Activated naive CD4-positive, alpha-beta T cell treated with anti-CD3 and anti-CD28 coated beads, Interleukin-2, amount 50 U/mL, for 24 hours (primary cell): ENCODE measurements at regions not wholly inside any gene's neighbourhood (a gene's known extent, or its start where the extent isn't known, plus 50 kb on each side); places are given as distances from the start of the nearest gene placed in this dataset.
"Not testable (repeated sequence)": the region's sequence is repeated elsewhere in the genome, so short reads cannot be mapped to it uniquely, and the experiment has no call there.

ENCODE experiments used
- H3K27ac Mint-ChIP-seq: one replicate; pipeline ENCODE4 v1.8.0; 2021; ENCODE audit warnings: mild to moderate bottlenecking, mixed read lengths
- H3K27me3 Mint-ChIP-seq: one replicate; pipeline ENCODE4 v1.8.0; 2021; ENCODE audit warnings: mixed read lengths
- H3K36me3 Mint-ChIP-seq: one replicate; pipeline ENCODE4 v1.8.0; 2021; ENCODE audit warnings: mixed read lengths
- H3K4me1 Mint-ChIP-seq: one replicate; pipeline ENCODE4 v1.8.0; 2021; ENCODE audit warnings: mixed read lengths
- H3K4me3 Mint-ChIP-seq: one replicate; pipeline ENCODE4 v1.8.0; 2021; ENCODE audit warnings: mild to moderate bottlenecking, mixed read lengths
- H3K9me3 Mint-ChIP-seq: one replicate; pipeline ENCODE4 v1.8.0; 2021; ENCODE audit warnings: mixed read lengths

GRCh38 chr11:71710171-71710671, 122.8 kb upstream of the DEFB108B start:
- H3K9me3 Mint-ChIP-seq, H3K27me3 Mint-ChIP-seq, H3K4me1 Mint-ChIP-seq: not testable (repeated sequence)

GRCh38 chr11:71710701-71711385, 122.2 kb upstream of the DEFB108B start:
- H3K9me3 Mint-ChIP-seq, H3K27me3 Mint-ChIP-seq, H3K36me3 Mint-ChIP-seq, H3K4me3 Mint-ChIP-seq, H3K27ac Mint-ChIP-seq, H3K4me1 Mint-ChIP-seq: not testable (repeated sequence)

More at GRCh38 chr11:71710171-71710671, 122.8 kb upstream of the DEFB108B start:
- H3K36me3 Mint-ChIP-seq, H3K27ac Mint-ChIP-seq, H3K4me3 Mint-ChIP-seq: not testable (repeated sequence)

GRCh38 chr11:71712350-71712749, 120.7 kb upstream of the DEFB108B start:
- not testable (repeated sequence) for H3K4me1 Mint-ChIP-seq, H3K27me3 Mint-ChIP-seq, H3K36me3 Mint-ChIP-seq, H3K9me3 Mint-ChIP-seq, H3K27ac Mint-ChIP-seq, H3K4me3 Mint-ChIP-seq

- not testable (repeated sequence) for H3K27ac Mint-ChIP-seq, H3K36me3 Mint-ChIP-seq
Observed at GRCh38 chr11:71712846-71713245, 120.2 kb upstream of the DEFB108B start.

GRCh38 chr11:71714510-71714909, 118.5 kb upstream of the DEFB108B start:
- not testable (repeated sequence) for H3K4me1 Mint-ChIP-seq, H3K9me3 Mint-ChIP-seq, H3K4me3 Mint-ChIP-seq, H3K27ac Mint-ChIP-seq, H3K36me3 Mint-ChIP-seq, H3K27me3 Mint-ChIP-seq

More at GRCh38 chr11:71712846-71713245, 120.2 kb upstream of the DEFB108B start:
- not testable (repeated sequence) for H3K9me3 Mint-ChIP-seq, H3K4me1 Mint-ChIP-seq, H3K27me3 Mint-ChIP-seq, H3K4me3 Mint-ChIP-seq

GRCh38 chr11:71721840-71722239, 111.2 kb upstream of the DEFB108B start:
- H3K36me3 Mint-ChIP-seq, H3K9me3 Mint-ChIP-seq, H3K27me3 Mint-ChIP-seq, H3K27ac Mint-ChIP-seq, H3K4me1 Mint-ChIP-seq, H3K4me3 Mint-ChIP-seq: not testable (repeated sequence)

GRCh38 chr11:71723991-71724390, 109.0 kb upstream of the DEFB108B start:
- not testable (repeated sequence) for H3K4me3 Mint-ChIP-seq, H3K9me3 Mint-ChIP-seq, H3K36me3 Mint-ChIP-seq, H3K27me3 Mint-ChIP-seq, H3K27ac Mint-ChIP-seq, H3K4me1 Mint-ChIP-seq

GRCh38 chr11:71730748-71731147, 102.3 kb upstream of the DEFB108B start:
- H3K27ac Mint-ChIP-seq, H3K9me3 Mint-ChIP-seq: not testable (repeated sequence)

GRCh38 chr11:71734368-71734767, 98.6 kb upstream of the DEFB108B start:
- H3K9me3 Mint-ChIP-seq, H3K4me1 Mint-ChIP-seq, H3K27ac Mint-ChIP-seq, H3K4me3 Mint-ChIP-seq, H3K36me3 Mint-ChIP-seq, H3K27me3 Mint-ChIP-seq: not testable (repeated sequence)

More at GRCh38 chr11:71730748-71731147, 102.3 kb upstream of the DEFB108B start:
- H3K4me3 Mint-ChIP-seq, H3K4me1 Mint-ChIP-seq, H3K36me3 Mint-ChIP-seq, H3K27me3 Mint-ChIP-seq: not testable (repeated sequence)

- H3K4me3 Mint-ChIP-seq, H3K27me3 Mint-ChIP-seq, H3K27ac Mint-ChIP-seq, H3K4me1 Mint-ChIP-seq, H3K9me3 Mint-ChIP-seq, H3K36me3 Mint-ChIP-seq: not testable (repeated sequence)
Observed at GRCh38 chr11:71738317-71738716, 94.7 kb upstream of the DEFB108B start.

GRCh38 chr11:71743385-71743784, 89.6 kb upstream of the DEFB108B start:
- H3K9me3 Mint-ChIP-seq, H3K36me3 Mint-ChIP-seq, H3K4me3 Mint-ChIP-seq, H3K4me1 Mint-ChIP-seq, H3K27ac Mint-ChIP-seq, H3K27me3 Mint-ChIP-seq: not testable (repeated sequence)

- not testable (repeated sequence) for H3K4me3 Mint-ChIP-seq, H3K27me3 Mint-ChIP-seq
Observed at GRCh38 chr11:71745656-71746055, 87.3 kb upstream of the DEFB108B start.

GRCh38 chr11:71746263-71746662, 86.7 kb upstream of the DEFB108B start:
- not testable (repeated sequence) for H3K4me1 Mint-ChIP-seq, H3K36me3 Mint-ChIP-seq, H3K4me3 Mint-ChIP-seq, H3K27ac Mint-ChIP-seq, H3K9me3 Mint-ChIP-seq, H3K27me3 Mint-ChIP-seq

More at GRCh38 chr11:71745656-71746055, 87.3 kb upstream of the DEFB108B start:
- not testable (repeated sequence) for H3K9me3 Mint-ChIP-seq, H3K27ac Mint-ChIP-seq, H3K4me1 Mint-ChIP-seq, H3K36me3 Mint-ChIP-seq

- not testable (repeated sequence) for H3K4me3 Mint-ChIP-seq, H3K27me3 Mint-ChIP-seq, H3K27ac Mint-ChIP-seq, H3K9me3 Mint-ChIP-seq, H3K36me3 Mint-ChIP-seq, H3K4me1 Mint-ChIP-seq
Observed at GRCh38 chr11:71748965-71749620, 83.9 kb upstream of the DEFB108B start.

- not testable (repeated sequence) for H3K4me3 Mint-ChIP-seq, H3K27me3 Mint-ChIP-seq, H3K36me3 Mint-ChIP-seq, H3K4me1 Mint-ChIP-seq, H3K9me3 Mint-ChIP-seq, H3K27ac Mint-ChIP-seq
Observed at GRCh38 chr11:71750908-71751307, 82.1 kb upstream of the DEFB108B start.

GRCh38 chr11:71764695-71765491, 68.1 kb upstream of the DEFB108B start:
- H3K9me3 Mint-ChIP-seq, H3K36me3 Mint-ChIP-seq, H3K27me3 Mint-ChIP-seq, H3K4me1 Mint-ChIP-seq, H3K27ac Mint-ChIP-seq, H3K4me3 Mint-ChIP-seq: not testable (repeated sequence)
